Erythroblast (primary cell): ENCODE measurements at regions not wholly inside any gene's neighbourhood (a gene's known extent, or its start where the extent isn't known, plus 50 kb on each side); places are given as distances from the start of the nearest gene placed in this dataset.

ENCODE experiments used
- GATA1 ChIP-seq: IDR thresholded peaks from 2 replicates; pipeline ENCODE4 v1.6.1; 2011; ENCODE audit warnings: low read depth, mild to moderate bottlenecking, control low read depth, low read length, moderate library complexity
- POLR2A ChIP-seq: IDR thresholded peaks from 2 replicates; pipeline ENCODE4 v1.6.1; 2011; ENCODE audit warnings: mild to moderate bottlenecking, low read length

DNA sequence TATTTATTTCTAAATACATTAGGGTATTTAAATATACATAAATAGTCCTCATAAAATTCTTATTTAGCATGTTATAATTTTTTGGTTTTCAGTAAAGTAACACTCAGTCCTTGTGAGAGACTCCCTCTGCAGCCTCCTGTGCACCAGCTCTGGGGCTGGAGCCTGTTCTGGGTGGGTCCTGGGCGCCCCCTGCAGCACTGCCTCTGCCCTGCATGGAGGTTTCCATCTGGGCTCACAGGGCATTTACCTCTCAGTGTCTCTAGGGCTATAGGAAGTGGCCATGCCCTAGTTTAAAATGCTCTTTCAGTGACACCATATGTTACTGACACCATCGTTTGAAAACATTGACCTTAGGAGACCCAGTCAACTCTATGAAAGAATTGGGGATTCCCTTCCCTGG is 1155.2 kb downstream of the TMEM121 start:
- TF ChIP-seq POLR2A (no peak), GATA1 (no peak)
